ENCODE measurements at regions not wholly inside any gene's neighbourhood (a gene's known extent, or its start where the extent isn't known, plus 50 kb on each side); places are given as distances from the start of the nearest gene placed in this dataset.

- intact Hi-C loops (cut with DNase I), result no loop called here
- no peak for ATAC-seq
These were observed 199.6 kb upstream of the SNX7 start for GRCh38 chr1:98461873-98462385.

GRCh38 chr1:98460136-98460535 is 201.4 kb upstream of the SNX7 start:
- intact Hi-C loops (cut with DNase I), result no loop called here
- Histone ChIP-seq H3K27ac (no peak overlapping the region), H3K9me3 (no peaks in the 10 kb centered on the region), H3K4me1 (no peaks in the 10 kb centered on the region), H3K4me3 (no peak overlapping the region), H3K36me3 (no peaks in the 10 kb centered on the region), H3K27me3 (no peaks in the 10 kb centered on the region)
- DNase-seq, result no peak
- TF ChIP-seq CTCF (IDR thresholded peaks at IDR 0.05) (no peak), POLR2A (IDR thresholded peaks at IDR 0.05) (no peak)
- no peak for ATAC-seq
- WGBS (ENCODE audit: insufficient coverage, low coverage, low lambda C conversion rate, missing lambda C conversion rate), result 22% methylated on average over 1 of the region's 1 CpG

More at GRCh38 chr1:98461873-98462385, 199.6 kb upstream of the SNX7 start:
- Histone ChIP-seq H3K4me3 (no peak overlapping the region), H3K36me3 (no peaks in the 10 kb centered on the region), H3K4me1 (no peaks in the 10 kb centered on the region), H3K9me3 (no peaks in the 10 kb centered on the region), H3K27ac (no peak overlapping the region), H3K27me3 (no peaks in the 10 kb centered on the region)
- 77% methylated on average over 7 of the region's 7 CpGs for WGBS (ENCODE audit: insufficient coverage, low coverage, low lambda C conversion rate, missing lambda C conversion rate)
- no peak for DNase-seq
- no peak for TF ChIP-seq POLR2A (IDR thresholded peaks at IDR 0.05)
- no peak for TF ChIP-seq CTCF (IDR thresholded peaks at IDR 0.05)

GRCh38 chr1:98459486-98459870 is 202.0 kb upstream of the SNX7 start:
- DNase-seq (no peak), ATAC-seq (no peak)
- no peaks in the 10 kb centered on the region for H3K27me3 ChIP-seq
- no peak for TF ChIP-seq POLR2A (IDR thresholded peaks at IDR 0.05)
- TF ChIP-seq CTCF (IDR thresholded peaks at IDR 0.05), result no peak
- WGBS (ENCODE audit: insufficient coverage, low coverage, low lambda C conversion rate, missing lambda C conversion rate), result 78% methylated on average over 2 of the region's 2 CpGs
- no peaks in the 10 kb centered on the region for H3K4me1 ChIP-seq
- no peaks in the 10 kb centered on the region for H3K9me3 ChIP-seq
- H3K27ac ChIP-seq, result no peak overlapping the region
- intact Hi-C loops (cut with DNase I), result no loop called here
- no peak overlapping the region for H3K4me3 ChIP-seq
- H3K36me3 ChIP-seq, result no peaks in the 10 kb centered on the region

- peak in 1 of 4 donors; percentile 41 for ATAC-seq
- H3K36me3 ChIP-seq, result no peaks in the 10 kb centered on the region
- WGBS (ENCODE audit: insufficient coverage, low coverage, low lambda C conversion rate, missing lambda C conversion rate), result 27% methylated on average over 8 of the region's 8 CpGs
These were observed 202.7 kb upstream of the SNX7 start for GRCh38 chr1:98458511-98459485.

More at GRCh38 chr1:98458511-98459485, 202.7 kb upstream of the SNX7 start:
- intact Hi-C loops (cut with DNase I), result no loop called here
- no peaks in the 10 kb centered on the region for H3K4me1 ChIP-seq
- H3K27me3 ChIP-seq, result no peaks in the 10 kb centered on the region
- H3K27ac ChIP-seq, result no peak overlapping the region
- no peak for TF ChIP-seq CTCF (IDR thresholded peaks at IDR 0.05)
- no peak for TF ChIP-seq POLR2A (IDR thresholded peaks at IDR 0.05)
- no peak for DNase-seq
- no peak overlapping the region for H3K4me3 ChIP-seq
- no peaks in the 10 kb centered on the region for H3K9me3 ChIP-seq
